WI38 (cell line): ENCODE measurements at regions not wholly inside any gene's neighbourhood (a gene's known extent, or its start where the extent isn't known, plus 50 kb on each side); places are given as distances from the start of the nearest gene placed in this dataset.

Experiments used
- H3K4me3 ChIP-seq: 2 replicates; pipeline ENCODE4 v1.5.1; 2011; ENCODE audit warnings: low read depth, mild to moderate bottlenecking, control low read depth, low read length
- CTCF ChIP-seq: IDR thresholded peaks from 2 replicates; pipeline ENCODE4 v1.5.1; 2012; ENCODE audit warnings: low read depth, mild to moderate bottlenecking, control low read depth, low read length

- TF ChIP-seq CTCF = no peak
- H3K4me3 ChIP-seq = no peak overlapping the region
These were observed 535.9 kb upstream of the POT1 start for GRCh38 chr7:125465527-125465926.

- H3K4me3 ChIP-seq = no peak overlapping the region
- no peak for TF ChIP-seq CTCF
These were observed 533.0 kb upstream of the POT1 start for GRCh38 chr7:125462615-125463014.

- H3K4me3 ChIP-seq = no peak overlapping the region
- no peak for TF ChIP-seq CTCF
These were observed 529.4 kb upstream of the POT1 start for GRCh38 chr7:125459038-125459437.

GRCh38 chr7:125450749-125451148, 521.1 kb upstream of the POT1 start:
- no peak overlapping the region for H3K4me3 ChIP-seq
- no peak for TF ChIP-seq CTCF

DNA sequence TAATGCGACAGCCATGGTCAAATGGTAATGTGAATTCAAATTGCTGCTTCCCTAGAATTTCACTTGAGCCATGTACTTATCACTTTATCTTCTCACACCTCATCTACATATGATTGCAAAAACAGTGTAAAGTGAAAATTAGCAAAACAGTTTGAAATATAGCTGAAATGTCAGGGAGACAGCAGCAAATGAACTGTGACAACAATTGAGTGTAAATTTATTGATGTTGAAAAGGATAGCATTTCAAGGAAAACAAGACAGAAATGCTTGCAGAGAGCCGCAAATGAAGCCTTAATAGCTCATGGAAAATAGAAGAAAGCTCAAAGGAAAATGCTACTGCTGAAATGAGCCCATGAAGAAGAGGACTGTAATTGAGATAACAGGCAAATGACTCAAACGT, 516.2 kb upstream of the POT1 start:
- no peak for TF ChIP-seq CTCF
- no peak overlapping the region for H3K4me3 ChIP-seq

- TF ChIP-seq CTCF = no peak
- no peak overlapping the region for H3K4me3 ChIP-seq
These were observed 515.2 kb upstream of the POT1 start for GRCh38 chr7:125444864-125445263.

DNA sequence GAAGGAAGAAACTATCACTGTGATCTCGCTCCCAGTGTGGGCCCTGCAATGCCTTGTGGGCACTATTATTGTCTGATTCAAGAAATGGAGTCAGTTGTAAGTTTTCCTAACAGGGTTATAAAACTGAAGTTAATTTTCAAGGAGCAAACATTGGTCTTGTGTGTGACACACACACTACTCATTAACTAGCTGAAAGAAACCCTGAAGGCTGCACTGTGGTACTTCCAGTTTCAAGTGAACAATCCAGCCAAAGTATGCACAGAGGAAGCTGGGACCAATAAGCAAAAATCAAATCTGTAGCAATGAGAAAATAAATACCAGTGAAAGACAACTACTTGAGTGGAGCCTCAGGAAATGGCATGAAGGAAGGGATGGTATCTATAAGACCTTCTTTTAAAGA, 506.6 kb upstream of the POT1 start:
- TF ChIP-seq CTCF = no peak
- no peak overlapping the region for H3K4me3 ChIP-seq
